HL-60 (cell line): ENCODE measurements at regions not wholly inside any gene's neighbourhood (a gene's known extent, or its start where the extent isn't known, plus 50 kb on each side); places are given as distances from the start of the nearest gene placed in this dataset.

Experiments used
- DNase-seq, 2 experiments: peaks; one replicate each; pipeline ENCODE4 v3.0.0-alpha.2; 2010 to 2020; ENCODE audit warnings: low read depth in 1 of 2, low spot score in 1 of 2
- H3K27ac ChIP-seq: fragments of 250-450 bp; sonication (Bioruptor Pico); replicated peaks from 2 replicates; pipeline ENCODE4 v1.5.1; 2020; ENCODE audit warnings: mild to moderate bottlenecking, moderate library complexity
- H3K27me3 ChIP-seq: fragments of 250-450 bp; sonication (Bioruptor Pico); 2 replicates; pipeline ENCODE4 v1.5.1; 2021; ENCODE audit warnings: mild to moderate bottlenecking, moderate library complexity; ENCODE audit not compliant: insufficient read depth, poor library complexity, severe bottlenecking
- H3K4me3 ChIP-seq: replicated peaks from 2 replicates; pipeline ENCODE4 v1.5.1; 2011; ENCODE audit warnings: mild to moderate bottlenecking, control low read depth, low read length; ENCODE audit not compliant: insufficient read depth
- CTCF ChIP-seq: IDR thresholded peaks from one replicate; pipeline ENCODE4 v1.5.1; 2011; ENCODE audit warnings: low read length, control low read depth, inconsistent platforms; ENCODE audit not compliant: insufficient read depth
- GABPA ChIP-seq: IDR thresholded peaks from 2 replicates; pipeline ENCODE4 v1.6.1; 2012; ENCODE audit warnings: low read depth
- POLR2AphosphoS5 ChIP-seq: IDR thresholded peaks from 2 replicates; pipeline ENCODE4 v1.6.1; 2012; ENCODE audit warnings: low read depth
- REST ChIP-seq: IDR thresholded peaks from 2 replicates; pipeline ENCODE4 v1.6.1; 2012; ENCODE audit warnings: low read depth; ENCODE audit not compliant: insufficient replicate concordance
- SPI1 ChIP-seq: IDR thresholded peaks from 2 replicates; pipeline ENCODE4 v1.6.1; 2012; ENCODE audit warnings: low read depth, mild to moderate bottlenecking, borderline replicate concordance

- Histone ChIP-seq H3K27ac (no peak overlapping the region), H3K27me3 (no peaks in the 10 kb centered on the region), H3K4me3 (no peak overlapping the region)
- TF ChIP-seq CTCF, result no peak
- no peak for TF ChIP-seq REST
- no peak for TF ChIP-seq SPI1
- TF ChIP-seq GABPA, result no peak
- no peak for DNase-seq
Observed at GRCh38 chr10:56624082-56624481, 263.0 kb upstream of the ZWINT start.

- no peak for TF ChIP-seq GABPA
- TF ChIP-seq REST, result no peak
- TF ChIP-seq CTCF, result no peak
- TF ChIP-seq SPI1, result no peak
- no peak for TF ChIP-seq POLR2AphosphoS5
- DNase-seq, result no peak
- no peak overlapping the region for H3K27ac ChIP-seq
- no peaks in the 10 kb centered on the region for H3K27me3 ChIP-seq
- no peak overlapping the region for H3K4me3 ChIP-seq
Observed at GRCh38 chr10:56623064-56623463, 262.0 kb upstream of the ZWINT start.

GRCh38 chr10:56622335-56622973 is 261.4 kb upstream of the ZWINT start:
- TF ChIP-seq CTCF (no peak), POLR2AphosphoS5 (no peak), SPI1 (no peak), GABPA (no peak), REST (no peak)
- no peak for DNase-seq
- no peaks in the 10 kb centered on the region for H3K27me3 ChIP-seq
- H3K4me3 ChIP-seq, result no peak overlapping the region
- no peak overlapping the region for H3K27ac ChIP-seq
